ENCODE measurements at regions not wholly inside any gene's neighbourhood (a gene's known extent, or its start where the extent isn't known, plus 50 kb on each side); places are given as distances from the start of the nearest gene placed in this dataset.

DNA sequence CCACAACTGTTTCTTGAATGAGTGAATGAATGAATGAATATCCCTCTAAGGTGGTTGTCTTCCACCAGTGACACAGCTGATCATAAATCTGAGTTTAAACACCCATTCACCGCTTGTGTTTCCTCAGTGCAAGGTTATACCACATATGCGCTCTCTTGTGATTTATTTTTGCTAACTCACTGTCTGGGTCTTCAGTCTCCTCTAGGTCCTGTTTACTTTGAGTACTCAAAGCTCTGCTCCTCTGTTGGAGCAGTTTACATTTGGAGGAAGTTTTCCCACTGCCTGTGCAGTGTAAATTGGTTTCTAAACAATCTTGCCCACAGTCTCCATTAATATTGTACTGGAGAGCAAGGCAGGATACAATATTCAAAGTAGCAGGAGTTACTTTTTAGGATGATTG is 212.6 kb upstream of the JADE1 start:
- TF ChIP-seq ZFX (IDR thresholded peaks at IDR 0.05) = no peak
- TF ChIP-seq, protein P1, sequence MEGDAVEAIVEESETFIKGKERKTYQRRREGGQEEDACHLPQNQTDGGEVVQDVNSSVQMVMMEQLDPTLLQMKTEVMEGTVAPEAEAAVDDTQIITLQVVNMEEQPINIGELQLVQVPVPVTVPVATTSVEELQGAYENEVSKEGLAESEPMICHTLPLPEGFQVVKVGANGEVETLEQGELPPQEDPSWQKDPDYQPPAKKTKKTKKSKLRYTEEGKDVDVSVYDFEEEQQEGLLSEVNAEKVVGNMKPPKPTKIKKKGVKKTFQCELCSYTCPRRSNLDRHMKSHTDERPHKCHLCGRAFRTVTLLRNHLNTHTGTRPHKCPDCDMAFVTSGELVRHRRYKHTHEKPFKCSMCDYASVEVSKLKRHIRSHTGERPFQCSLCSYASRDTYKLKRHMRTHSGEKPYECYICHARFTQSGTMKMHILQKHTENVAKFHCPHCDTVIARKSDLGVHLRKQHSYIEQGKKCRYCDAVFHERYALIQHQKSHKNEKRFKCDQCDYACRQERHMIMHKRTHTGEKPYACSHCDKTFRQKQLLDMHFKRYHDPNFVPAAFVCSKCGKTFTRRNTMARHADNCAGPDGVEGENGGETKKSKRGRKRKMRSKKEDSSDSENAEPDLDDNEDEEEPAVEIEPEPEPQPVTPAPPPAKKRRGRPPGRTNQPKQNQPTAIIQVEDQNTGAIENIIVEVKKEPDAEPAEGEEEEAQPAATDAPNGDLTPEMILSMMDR (conservative IDR thresholded peaks at IDR 0.05) = no peak
